ENCODE measurements at regions not wholly inside any gene's neighbourhood (a gene's known extent, or its start where the extent isn't known, plus 50 kb on each side); places are given as distances from the start of the nearest gene placed in this dataset.

GRCh38 chr4:35939751-35940150 lies 304.6 kb downstream of the ARAP2 start:
- no peak for TF ChIP-seq POLR2AphosphoS5 (IDR thresholded peaks at IDR 0.05)
- TF ChIP-seq POLR2A (IDR thresholded peaks at IDR 0.05), result no peak

Measured in stomach (tissue), 4 donors.